ENCODE measurements at regions not wholly inside any gene's neighbourhood (a gene's known extent, or its start where the extent isn't known, plus 50 kb on each side); places are given as distances from the start of the nearest gene placed in this dataset.

DNA sequence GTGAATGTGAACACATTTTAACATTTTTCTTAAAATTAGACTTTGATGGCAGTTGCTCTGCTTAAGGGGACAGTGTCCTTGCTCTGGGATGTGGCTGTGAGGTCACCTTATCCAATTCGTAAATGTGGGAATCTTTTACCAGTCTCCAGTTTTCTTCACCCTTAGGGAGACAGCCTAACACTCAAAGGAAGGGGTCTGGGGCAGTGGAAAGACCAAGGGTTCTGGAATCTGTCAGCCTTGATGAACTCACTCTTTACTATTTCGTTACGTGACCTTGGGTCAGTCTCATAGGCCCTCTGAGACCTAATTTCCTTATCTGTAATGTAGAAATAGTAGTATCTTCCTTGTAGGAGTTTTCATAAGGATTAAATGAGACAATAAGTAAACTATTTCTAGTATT, 245.6 kb upstream of the ATP2B1 start:
- DNase-seq (ENCODE audit: low read depth) = no peak

DNA sequence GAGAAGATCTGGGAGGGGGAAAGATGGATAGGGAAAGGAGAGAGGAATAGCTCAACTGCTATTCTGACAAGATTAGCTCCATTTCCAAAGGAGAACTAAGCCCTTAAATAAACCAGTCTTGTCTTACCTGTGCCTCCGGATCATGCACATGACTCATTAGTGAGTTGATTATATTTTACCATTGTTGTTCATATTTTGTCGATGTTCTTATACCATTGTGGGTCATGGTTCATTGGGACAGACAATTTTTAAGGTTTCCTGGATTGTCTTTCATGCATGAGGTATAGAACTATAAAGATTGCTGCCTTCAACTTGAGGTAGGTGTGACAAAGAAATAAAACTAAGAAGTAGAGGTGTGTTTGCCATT, 243.0 kb upstream of the ATP2B1 start:
- DNase-seq (ENCODE audit: low read depth) = no peak

DNA sequence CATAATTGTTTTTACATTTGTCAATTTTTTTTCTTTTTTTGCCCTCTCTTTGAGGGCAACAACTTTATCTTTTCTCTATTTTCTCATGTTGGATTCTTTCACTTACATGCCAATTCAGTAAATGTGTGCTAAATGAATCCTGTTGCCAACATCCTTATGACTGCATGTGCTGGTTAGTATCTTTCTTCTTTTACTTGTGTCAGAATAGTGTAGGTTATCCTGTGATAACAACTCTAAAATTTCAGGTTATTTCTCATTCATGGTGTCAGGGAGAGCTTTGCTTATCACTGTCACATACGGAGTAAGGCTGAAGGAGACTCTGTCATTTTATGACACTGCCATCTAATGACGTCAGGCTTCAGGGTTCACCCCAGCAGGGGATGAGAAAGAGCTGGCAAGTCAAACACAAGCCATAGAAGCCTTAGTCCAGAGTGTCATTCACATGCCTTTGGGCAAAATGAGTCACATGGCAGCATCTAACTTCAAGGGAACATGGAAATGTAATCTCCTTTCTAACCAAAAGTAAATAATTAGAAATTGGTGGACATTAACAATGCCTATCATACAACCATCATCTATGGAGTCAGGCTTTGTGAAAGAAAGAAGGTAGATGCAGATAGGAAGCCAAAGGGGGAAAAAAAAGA, 242.5 kb upstream of the ATP2B1 start:
- no peak for DNase-seq (ENCODE audit: low read depth)

DNA sequence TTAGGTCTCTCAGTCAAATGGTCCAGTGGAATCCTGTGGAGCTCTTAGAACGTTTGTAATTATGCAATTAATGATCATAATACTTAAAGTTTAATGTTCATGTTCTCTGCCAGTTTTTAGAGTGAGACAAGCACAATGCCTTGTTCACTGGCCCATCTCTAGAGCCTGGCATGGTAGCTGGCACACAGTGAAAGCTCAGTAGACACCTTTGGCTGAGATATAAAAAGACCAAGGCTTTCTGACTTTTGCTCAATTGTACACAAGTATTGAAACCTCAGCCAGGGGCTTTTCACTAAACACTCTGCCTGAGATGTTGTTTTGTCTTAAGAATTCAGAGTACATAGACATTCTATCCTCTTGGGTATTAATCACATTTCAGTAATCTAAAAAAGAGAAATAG, 241.8 kb upstream of the ATP2B1 start:
- no peak for DNase-seq (ENCODE audit: low read depth)

DNA sequence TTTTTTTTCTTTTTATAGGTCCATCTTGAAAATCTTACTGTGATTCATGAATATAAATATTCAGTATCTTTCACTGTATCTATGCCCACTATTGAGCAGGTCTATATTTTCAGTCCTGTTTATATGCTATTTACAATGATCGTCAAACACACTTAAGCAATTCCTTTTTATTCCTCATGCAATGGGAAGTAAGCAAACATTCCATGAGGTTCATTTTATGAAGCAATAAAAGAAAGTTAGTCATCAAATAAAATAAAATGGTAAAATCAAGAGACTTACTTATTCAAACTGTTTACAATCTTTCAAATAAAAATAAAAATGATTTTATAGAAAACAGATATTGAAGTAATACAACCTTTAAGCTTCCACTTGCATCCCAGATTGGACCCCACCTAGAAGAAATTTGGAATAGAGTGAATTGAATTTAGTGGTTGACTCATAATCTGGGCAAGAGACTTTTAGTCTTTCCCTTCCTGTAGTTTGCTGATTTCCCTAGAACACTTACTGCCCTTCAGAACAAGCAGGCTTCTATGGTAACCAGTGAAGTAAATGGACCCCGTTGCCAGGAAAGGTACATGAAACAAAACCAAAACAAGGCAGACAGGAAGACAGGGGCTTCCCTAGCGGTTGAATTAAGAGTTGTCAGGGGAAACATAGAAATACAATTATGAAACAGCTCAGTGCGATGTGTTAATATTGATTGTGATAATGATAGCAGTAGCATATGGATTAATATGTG, 241.0 kb upstream of the ATP2B1 start:
- no peak for DNase-seq (ENCODE audit: low read depth)

DNA sequence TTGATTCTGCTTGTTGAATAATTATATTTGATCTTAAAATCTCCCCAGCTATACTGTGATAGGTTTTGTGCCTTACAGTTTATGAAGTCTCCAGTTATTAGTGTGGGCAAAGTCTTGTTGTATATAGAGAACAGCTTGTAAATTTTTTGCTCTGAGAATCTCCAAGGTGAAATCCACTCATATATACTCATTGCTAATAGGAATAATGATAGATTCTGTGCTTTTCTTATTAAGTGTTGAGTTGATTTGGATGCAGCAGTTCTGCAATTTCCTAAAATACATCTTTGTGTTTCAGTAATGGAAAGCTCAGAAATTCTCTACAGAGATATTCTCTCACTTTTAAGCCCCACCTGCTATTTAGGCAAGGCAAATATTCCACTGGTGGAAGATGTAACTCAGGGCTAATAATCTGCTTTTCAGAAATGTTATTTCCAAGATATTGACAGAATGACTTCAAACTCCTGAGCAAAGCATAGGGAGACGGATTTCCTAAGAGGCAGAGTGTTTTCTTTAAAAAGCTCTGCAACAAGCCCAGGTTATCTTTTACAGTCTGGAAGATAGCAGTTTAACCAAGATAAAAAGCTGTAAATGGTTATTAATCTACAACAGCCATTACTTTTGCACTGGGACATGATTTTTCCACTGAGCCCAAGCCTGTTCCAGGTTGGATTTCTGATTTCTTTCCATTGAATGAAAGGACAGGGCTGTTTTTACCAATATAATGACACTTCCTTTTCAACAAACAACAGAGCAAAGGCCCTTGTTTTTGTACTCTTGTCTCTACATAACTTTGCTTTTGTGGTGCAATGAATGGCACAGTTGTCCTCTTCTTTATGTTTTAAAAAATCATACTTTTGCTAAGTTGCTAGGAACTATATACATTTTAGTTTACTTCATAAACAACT, 239.9 kb upstream of the ATP2B1 start:
- DNase-seq (ENCODE audit: low read depth) = no peak

DNA sequence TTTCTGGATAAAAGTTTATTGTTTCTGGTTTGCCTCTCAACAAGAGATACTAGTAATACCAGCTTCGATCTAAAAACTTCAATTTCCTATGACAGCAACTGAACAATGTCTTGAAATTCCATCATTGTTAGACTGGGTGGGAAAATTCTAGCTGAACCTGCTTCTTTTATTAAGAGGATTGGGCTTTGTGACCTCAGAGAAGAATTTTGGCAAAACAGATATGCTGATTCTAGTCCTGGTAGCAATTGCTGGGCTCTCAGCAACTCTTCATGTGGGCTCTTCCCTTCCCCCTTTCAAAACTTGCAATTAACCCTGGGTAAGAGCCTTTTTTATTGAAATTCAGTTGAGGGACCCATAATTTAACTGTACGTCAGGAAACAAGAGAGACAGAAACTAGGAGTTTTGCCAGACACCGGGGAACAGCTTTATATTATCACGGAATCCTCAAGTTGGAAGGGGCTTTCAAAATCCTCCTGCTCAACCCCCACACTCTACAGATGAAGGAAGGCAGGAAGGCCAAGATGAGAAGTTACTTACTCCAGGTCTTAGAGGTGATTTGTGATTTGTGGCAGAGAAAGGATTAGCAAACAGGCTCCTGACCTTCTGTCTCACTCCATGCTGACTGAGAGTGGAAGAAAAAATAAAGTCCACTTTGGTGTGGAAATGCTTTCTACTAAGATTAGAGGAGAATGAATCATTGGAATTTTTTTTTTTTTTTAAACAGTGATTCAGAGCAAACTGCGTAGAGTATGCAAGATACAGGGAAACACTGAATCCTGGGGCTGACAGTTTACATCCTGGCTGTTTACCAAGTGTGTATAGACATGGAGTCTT, 239.0 kb upstream of the ATP2B1 start:
- peak; percentile 82 for DNase-seq (ENCODE audit: low read depth)

DNA sequence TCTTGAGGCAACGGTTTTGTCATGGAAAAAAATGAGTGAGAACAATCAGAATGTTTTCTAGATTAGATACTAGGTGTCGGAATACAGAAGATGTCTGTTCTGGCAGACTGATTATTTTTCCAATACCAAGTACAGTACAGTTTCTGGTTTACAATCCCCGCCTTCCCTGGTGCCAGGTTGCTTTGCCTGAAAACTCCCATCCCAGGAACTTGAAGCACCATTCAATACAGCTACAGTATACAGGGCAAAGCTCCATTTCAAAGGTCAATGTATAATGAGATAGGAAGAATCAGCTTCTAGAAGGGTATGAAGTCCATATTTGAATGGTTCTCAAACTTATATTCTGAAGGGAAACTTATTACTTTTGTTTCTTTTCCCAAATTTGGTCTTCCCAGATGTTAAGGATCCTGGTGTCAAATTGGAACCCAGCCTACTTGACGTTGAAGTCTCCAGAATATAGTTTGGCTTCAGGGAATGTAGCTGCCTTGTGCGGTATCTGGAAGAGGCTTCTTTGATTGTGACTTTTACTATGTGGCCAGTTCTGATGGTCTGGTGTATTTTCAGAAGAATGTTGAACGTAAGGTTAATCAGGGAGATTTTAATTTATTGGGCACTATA, 238.0 kb upstream of the ATP2B1 start:
- DNase-seq (ENCODE audit: low read depth) = no peak

DNA sequence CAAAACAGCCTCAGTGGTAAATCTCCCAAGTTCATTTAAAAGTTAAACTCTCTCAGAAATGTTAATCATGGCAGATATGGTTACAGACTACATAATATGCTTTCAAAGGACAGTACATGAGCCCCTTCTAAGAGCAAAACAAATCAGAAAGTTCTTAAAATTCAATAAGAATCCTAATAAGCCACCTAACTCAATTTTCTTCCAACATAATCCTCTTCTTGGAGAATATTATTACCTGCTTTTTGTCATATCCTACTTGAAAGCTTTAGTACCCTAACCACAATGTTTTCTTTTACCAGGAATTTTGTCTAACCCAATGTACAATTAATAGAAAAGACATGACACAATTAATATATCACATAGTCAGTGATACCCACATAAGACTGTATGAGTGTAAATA, 236.5 kb upstream of the ATP2B1 start:
- DNase-seq (ENCODE audit: low read depth) = no peak

DNA sequence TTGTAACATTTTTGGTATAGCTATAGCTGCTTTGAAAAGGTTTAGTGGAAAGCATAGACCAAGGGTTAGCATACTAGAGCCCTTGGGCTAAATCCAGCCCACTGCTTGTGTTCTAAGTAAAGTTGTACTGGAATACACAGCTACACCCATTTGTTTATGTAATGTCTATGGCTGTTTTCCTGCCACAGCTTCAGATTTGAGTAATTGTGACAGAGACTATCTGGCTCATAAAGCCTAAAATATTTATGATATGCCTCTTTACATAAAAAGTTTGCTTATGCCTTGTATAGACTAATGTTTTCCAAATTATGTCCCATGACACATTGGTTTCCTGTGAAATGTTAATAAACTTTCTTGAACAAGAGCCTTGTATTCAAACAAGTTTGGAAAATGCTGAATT, 234.8 kb upstream of the ATP2B1 start:
- DNase-seq (ENCODE audit: low read depth) = no peak

DNA sequence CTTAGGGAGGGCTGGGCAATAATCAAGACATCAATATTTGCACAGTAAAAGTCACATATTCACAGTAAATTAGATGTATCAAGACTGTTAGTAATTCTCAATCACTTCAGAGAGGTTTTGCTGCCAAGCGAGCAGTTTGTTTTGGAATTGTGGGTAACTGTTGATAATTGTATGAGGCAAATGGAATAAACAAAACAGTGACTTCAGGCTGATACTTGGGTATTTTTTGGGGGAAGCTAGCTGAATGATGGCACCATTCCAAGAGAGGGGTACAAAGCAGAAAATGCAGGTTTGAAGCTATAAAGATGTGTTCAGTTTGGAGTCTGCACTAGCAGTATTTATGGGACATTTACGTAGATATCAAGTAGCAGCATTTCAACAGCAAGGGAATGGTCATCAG, 232.8 kb upstream of the ATP2B1 start:
- DNase-seq (ENCODE audit: low read depth) = no peak

DNA sequence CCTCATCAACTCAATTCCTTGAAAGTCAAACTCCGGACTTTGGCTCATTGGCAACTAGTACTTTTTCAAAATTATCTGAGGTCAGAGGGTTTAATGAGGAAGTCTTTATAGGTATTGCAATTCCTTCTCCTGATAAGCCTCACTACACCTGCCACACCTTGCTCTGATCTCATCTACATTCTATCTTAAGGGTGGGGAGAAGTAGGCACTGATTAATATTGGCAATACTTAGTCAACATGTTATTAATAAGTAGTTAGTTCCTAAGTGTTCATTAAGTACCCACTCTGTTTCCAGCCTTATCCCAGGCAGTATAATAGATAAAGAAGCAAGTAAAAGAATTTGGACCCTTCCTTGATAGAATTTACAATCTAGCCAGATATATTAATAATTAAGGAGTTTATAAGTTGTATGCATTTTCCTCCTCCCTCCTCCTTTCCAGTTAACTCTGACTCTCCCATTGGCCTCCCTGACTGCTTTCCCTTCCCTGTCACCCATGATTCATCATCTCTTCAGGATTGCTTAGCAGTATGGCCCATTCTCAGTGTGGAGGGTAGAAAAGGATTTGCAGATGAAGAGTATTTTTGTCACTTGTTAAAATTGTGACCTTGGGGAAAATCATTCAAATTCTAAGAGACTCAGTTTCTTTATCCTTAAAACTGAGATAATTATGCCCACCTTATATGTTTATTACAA, 231.0 kb upstream of the ATP2B1 start:
- DNase-seq (ENCODE audit: low read depth) = no peak

DNA sequence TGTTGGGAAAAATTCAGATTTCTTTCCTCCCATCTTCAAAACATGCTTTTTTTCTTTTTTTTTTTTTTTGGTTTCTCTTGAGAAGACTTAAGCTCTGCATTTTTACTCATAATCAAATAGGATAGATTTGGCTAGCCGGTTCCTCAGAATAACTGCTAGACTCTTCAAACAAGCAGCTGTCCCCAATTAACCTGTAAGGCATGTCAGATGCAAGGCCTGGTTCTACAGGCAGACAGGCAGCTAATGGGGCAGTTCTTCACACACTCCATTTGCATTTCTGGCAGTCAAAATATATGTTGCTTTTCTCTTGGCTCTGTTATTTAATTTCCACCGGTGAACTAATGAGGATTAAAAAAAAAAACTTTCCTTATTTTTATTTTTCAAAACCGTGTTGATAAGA, 228.0 kb upstream of the ATP2B1 start:
- no peak for DNase-seq (ENCODE audit: low read depth)

DNA sequence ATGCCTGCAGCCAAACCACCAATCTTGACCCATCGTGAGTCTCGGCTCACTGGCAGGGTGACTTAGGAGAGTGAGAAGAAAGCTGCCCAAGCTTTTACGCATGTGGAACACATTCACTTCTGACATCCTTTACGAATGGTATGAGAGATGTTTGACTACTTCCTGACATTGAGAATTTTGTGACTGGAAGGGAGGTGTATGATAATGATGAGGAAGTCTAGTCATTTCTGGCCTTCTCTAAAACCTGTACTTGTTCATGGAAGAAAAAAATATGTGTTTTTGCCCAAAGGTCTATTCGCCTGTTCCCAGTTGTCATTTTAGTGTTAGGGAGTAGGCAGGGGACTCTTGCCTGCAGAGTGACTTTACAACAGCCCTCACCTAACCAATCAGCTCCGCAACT, 227.2 kb upstream of the ATP2B1 start:
- DNase-seq (ENCODE audit: low read depth) = no peak

DNA sequence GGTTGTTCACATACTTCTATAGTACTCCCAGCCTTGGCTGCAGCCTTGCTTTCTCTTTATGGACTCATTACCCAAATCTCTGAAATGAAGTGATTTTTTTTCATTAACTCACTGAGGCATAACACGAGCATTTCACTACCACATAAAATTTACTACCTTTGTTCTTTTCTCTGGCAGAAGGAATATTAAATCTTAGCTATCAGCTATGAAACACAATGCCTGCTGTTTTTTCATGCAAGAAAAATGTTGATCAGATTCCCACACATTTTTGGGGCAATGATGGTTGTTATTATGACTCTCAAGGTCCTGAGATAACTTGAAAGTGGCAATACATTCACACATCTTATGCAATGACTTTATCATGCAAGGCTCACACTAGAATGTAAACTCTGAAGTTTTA, 225.3 kb upstream of the ATP2B1 start:
- no peak for DNase-seq (ENCODE audit: low read depth)

DNA sequence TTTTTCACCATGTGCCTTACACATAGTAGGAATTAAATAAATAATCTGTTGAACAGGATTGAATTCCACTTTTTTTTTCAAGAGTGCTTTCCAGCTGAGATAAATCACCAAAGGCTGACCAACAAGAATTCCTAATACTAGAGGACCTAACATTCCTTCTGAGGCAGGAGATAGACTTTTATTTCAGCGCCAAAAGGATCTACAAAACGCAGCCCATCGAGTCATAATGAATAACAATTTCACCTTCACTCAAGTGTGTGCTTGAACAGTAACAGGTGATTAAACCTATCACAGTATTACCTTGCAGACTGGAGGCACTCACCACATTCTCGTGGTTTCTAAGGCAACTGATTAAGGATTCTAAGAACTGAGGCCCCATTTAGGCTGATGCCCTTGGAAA, 224.3 kb upstream of the ATP2B1 start:
- no peak for DNase-seq (ENCODE audit: low read depth)

DNA sequence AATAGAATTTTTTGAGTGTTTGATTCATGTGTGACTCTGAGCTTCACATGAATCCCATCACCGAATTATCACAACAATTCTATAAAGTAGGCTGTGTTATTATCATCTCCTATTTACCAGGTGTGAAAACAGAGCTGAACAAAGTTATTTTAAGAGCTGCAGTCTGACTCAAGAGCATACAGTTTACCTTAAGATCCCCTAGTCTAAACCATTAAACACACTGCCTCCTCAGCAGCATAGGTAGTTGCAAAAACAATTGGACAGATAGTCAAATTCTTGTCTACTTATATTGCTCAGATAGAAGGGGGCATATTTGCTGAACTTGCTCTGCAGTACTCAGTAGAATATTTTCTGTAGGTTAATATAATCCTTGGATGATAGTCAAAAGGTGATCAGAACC, 219.8 kb upstream of the ATP2B1 start:
- no peak for DNase-seq (ENCODE audit: low read depth)

DNA sequence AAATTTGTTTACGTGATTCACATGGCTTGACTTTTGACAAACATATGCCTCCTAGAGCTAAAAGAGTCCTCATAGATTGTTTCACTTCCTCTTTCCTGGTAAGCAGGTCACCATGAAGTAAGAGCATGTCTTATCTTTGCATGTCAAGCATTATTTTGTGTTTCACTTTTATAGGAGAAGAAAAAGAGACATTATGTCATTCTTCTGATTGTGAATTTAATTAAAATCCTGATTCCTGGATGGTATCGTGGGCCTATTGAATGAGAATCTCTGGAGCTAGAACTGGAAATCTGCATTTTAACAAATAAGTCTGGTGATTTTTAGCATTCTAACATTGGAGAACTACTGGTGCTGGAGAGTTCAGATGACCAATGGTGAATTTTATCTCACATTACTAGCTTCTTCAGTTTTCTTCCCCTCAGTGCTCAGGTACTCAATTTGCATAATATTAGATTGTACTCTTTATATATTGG, 218.6 kb upstream of the ATP2B1 start:
- no peak for DNase-seq (ENCODE audit: low read depth)

DNA sequence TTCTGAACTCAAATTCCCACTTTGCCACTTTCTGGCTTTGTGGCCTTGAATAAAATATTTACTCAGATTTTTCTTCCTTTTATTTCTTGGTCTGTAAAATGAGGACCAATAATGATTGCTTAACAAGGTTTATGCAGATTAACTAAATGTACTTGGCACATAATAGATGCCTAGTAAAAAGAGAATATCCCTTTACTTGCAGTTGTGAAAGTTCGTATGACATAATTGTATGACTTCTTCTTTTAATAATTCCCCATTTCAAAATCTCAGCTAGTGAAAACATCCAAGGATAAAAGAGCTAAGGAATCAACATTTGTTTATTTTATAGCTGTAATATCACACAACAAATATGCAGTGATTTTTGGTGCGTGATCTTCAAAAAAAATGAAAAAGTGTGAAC, 215.6 kb upstream of the ATP2B1 start:
- no peak for DNase-seq (ENCODE audit: low read depth)

DNA sequence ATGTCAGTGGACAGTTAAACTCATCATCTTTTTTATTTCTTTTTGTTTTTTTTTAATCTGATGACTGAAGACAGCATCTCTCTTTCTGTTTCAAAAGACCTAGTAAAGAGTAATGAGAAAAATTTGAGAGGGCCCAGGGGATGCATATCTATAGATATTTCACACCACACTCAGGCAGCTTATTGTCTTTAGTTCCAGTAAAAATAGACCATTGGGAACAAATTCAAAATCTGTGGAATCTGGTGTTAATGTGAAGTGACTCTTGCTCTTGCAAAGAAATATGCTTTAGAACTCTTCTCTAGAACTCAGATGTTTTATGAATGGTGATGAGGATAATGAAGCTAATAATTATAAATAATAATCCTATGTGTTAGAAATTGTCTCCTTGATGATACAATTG, 214.5 kb upstream of the ATP2B1 start:
- no peak for DNase-seq (ENCODE audit: low read depth)

DNA sequence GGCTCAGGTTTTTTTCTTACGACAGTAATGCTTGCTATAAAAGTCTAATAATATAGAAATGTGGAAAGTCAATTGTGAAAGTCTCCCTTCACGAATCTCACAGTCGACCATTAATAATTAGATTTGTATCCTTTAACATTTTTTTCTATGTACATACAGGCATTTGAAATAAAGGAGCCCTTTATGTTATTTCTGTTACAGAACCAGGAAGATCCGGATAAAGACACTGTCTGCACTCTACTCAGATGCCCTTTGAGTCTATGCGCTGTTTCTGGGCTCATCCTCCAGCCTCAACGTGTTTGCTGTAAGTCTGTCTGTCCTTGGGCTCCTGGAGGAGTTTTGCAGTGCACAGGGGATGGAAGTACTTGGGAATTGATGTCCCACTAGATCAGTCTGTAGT, 212.2 kb upstream of the ATP2B1 start:
- DNase-seq (ENCODE audit: low read depth) = no peak

Data from non-pigmented ciliary epithelial cell (primary cell).